IMR-90 (cell line): ENCODE measurements at regions not wholly inside any gene's neighbourhood (a gene's known extent, or its start where the extent isn't known, plus 50 kb on each side); places are given as distances from the start of the nearest gene placed in this dataset.

Experiments used
- POLR2A ChIP-seq: IDR thresholded peaks from 2 replicates; pipeline ENCODE4 v1.6.1; 2012; ENCODE audit warnings: mild to moderate bottlenecking, low read depth, low read length
- TF ChIP-seq, protein P1 (sequence below): conservative IDR thresholded peaks from 2 replicates; pipeline ENCODE4 v1.5.1; 2012; ENCODE audit warnings: mild to moderate bottlenecking, low read depth, low read length, improper control_type of control experiment

DNA sequence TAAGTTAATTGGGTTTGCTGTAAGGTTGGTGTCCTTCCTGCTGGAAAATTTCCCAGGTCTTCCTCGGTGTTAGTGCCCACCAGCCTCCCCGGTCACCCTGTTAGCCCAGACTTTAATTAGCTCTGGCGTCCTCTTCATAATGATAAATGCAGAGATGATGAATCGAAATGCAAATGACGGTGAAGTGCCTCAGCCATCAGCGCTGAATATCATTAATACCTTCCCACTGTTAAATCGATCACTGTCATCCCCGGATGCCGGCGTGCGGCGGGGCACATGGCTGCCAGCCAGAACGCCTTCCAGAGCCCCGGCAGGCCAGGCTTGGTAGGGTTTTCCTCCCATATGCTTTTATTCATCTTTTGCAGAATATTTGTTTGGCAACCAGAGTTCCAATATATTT is 204.5 kb downstream of the IRX2 start:
- TF ChIP-seq, protein P1, sequence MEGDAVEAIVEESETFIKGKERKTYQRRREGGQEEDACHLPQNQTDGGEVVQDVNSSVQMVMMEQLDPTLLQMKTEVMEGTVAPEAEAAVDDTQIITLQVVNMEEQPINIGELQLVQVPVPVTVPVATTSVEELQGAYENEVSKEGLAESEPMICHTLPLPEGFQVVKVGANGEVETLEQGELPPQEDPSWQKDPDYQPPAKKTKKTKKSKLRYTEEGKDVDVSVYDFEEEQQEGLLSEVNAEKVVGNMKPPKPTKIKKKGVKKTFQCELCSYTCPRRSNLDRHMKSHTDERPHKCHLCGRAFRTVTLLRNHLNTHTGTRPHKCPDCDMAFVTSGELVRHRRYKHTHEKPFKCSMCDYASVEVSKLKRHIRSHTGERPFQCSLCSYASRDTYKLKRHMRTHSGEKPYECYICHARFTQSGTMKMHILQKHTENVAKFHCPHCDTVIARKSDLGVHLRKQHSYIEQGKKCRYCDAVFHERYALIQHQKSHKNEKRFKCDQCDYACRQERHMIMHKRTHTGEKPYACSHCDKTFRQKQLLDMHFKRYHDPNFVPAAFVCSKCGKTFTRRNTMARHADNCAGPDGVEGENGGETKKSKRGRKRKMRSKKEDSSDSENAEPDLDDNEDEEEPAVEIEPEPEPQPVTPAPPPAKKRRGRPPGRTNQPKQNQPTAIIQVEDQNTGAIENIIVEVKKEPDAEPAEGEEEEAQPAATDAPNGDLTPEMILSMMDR: no peak
- no peak for TF ChIP-seq POLR2A
